H9 (cell line): ENCODE measurements at regions not wholly inside any gene's neighbourhood (a gene's known extent, or its start where the extent isn't known, plus 50 kb on each side); places are given as distances from the start of the nearest gene placed in this dataset.

Experiments
- DNase-seq: peaks from one replicate; pipeline ENCODE4 v3.0.0-alpha.2; 2017
- H2AFZ ChIP-seq: one replicate; pipeline ENCODE4 v1.6.1; 2013; ENCODE audit warnings: mild to moderate bottlenecking, low read length, control low read depth, moderate library complexity
- H2AK5ac ChIP-seq: 2 replicates; pipeline ENCODE4 v1.6.1; 2013; ENCODE audit warnings: low read length, control low read depth, mixed read lengths; ENCODE audit not compliant: insufficient read length
- H2BK120ac ChIP-seq: one replicate; pipeline ENCODE4 v1.6.1; 2013; ENCODE audit warnings: low read depth, mild to moderate bottlenecking, low read length, control low read depth, inconsistent platforms; ENCODE audit not compliant: poor library complexity, severe bottlenecking
- H2BK12ac ChIP-seq: 2 replicates; pipeline ENCODE4 v1.6.1; 2013; ENCODE audit warnings: low read length, control low read depth, mixed read lengths, low read depth; ENCODE audit not compliant: insufficient read length
- H2BK15ac ChIP-seq: 2 replicates; pipeline ENCODE4 v1.6.1; 2013; ENCODE audit warnings: low read depth, low read length, control low read depth
- H2BK20ac ChIP-seq: one replicate; pipeline ENCODE4 v1.6.1; 2013; ENCODE audit warnings: low read depth, mild to moderate bottlenecking, low read length, control low read depth, inconsistent platforms; ENCODE audit not compliant: poor library complexity, severe bottlenecking
- H2BK5ac ChIP-seq: 2 replicates; pipeline ENCODE4 v1.6.1; 2013; ENCODE audit warnings: low read length, control low read depth, mixed read lengths; ENCODE audit not compliant: insufficient read length
- H3K14ac ChIP-seq: 2 replicates; pipeline ENCODE4 v1.6.1; 2013; ENCODE audit warnings: low read length, control low read depth; ENCODE audit not compliant: insufficient read depth
- H3K18ac ChIP-seq: 2 replicates; pipeline ENCODE4 v1.6.1; 2013; ENCODE audit warnings: low read depth, mild to moderate bottlenecking, mixed read lengths, low read length, control low read depth; ENCODE audit not compliant: insufficient read length
- H3K23ac ChIP-seq: 2 replicates; pipeline ENCODE4 v1.6.1; 2013; ENCODE audit warnings: low read length, control low read depth, mixed read lengths, low read depth; ENCODE audit not compliant: insufficient read length
- H3K23me2 ChIP-seq: 2 replicates; pipeline ENCODE4 v1.6.1; 2013; ENCODE audit warnings: low read depth, mild to moderate bottlenecking, mixed read lengths, low read length, control low read depth; ENCODE audit not compliant: insufficient read length, poor library complexity, severe bottlenecking
- H3K27ac ChIP-seq: 2 replicates; pipeline ENCODE4 v1.5.1; 2013; ENCODE audit warnings: low read length, control low read depth, mixed read lengths, low read depth; ENCODE audit not compliant: insufficient read length
- H3K27me3 ChIP-seq: 2 replicates; pipeline ENCODE4 v1.6.1; 2013; ENCODE audit warnings: low read length, control low read depth, inconsistent platforms; ENCODE audit not compliant: insufficient read depth
- H3K4ac ChIP-seq: 2 replicates; pipeline ENCODE4 v1.6.1; 2013; ENCODE audit warnings: low read depth, mild to moderate bottlenecking, control low read depth, inconsistent platforms, low read length, moderate library complexity
- H3K4me1 ChIP-seq: 2 replicates; pipeline ENCODE4 v1.6.1; 2013; ENCODE audit warnings: low read length, control low read depth, inconsistent platforms; ENCODE audit not compliant: insufficient read depth
- H3K4me2 ChIP-seq: 2 replicates; pipeline ENCODE4 v1.6.1; 2013; ENCODE audit warnings: low read length, control low read depth, mixed read lengths; ENCODE audit not compliant: insufficient read length, insufficient read depth
- H3K56ac ChIP-seq: 2 replicates; pipeline ENCODE4 v1.6.1; 2013; ENCODE audit warnings: low read depth, mild to moderate bottlenecking, mixed read lengths, low read length, control low read depth; ENCODE audit not compliant: insufficient read length
- H3K79me1 ChIP-seq: 2 replicates; pipeline ENCODE4 v1.6.1; 2013; ENCODE audit warnings: low read depth, mild to moderate bottlenecking, moderate library complexity, low read length, control low read depth, inconsistent platforms; ENCODE audit not compliant: insufficient read depth, poor library complexity, severe bottlenecking
- H3K79me2 ChIP-seq: 2 replicates; pipeline ENCODE4 v1.6.1; 2013; ENCODE audit warnings: low read length, control low read depth, inconsistent platforms; ENCODE audit not compliant: insufficient read depth
- H3K9ac ChIP-seq: 2 replicates; pipeline ENCODE4 v1.6.1; 2013; ENCODE audit warnings: low read length, control low read depth, mixed read lengths; ENCODE audit not compliant: insufficient read length; ENCODE audit errors: extremely low read depth
- H3K9me3 ChIP-seq: one replicate; pipeline ENCODE4 v1.6.1; 2013; ENCODE audit warnings: low read depth, low read length, inconsistent platforms; ENCODE audit not compliant: control insufficient read depth
- H3T11ph ChIP-seq: one replicate; pipeline ENCODE4 v1.6.1; 2013; ENCODE audit warnings: mild to moderate bottlenecking, low read length, control low read depth, inconsistent platforms
- H4K20me1 ChIP-seq: one replicate; pipeline ENCODE4 v1.6.1; 2013; ENCODE audit not compliant: control insufficient read depth, insufficient read length, insufficient read depth
- H4K5ac ChIP-seq: 2 replicates; pipeline ENCODE4 v1.6.1; 2013; ENCODE audit warnings: low read depth, mild to moderate bottlenecking, mixed read lengths, low read length, control low read depth; ENCODE audit not compliant: insufficient read length
- H4K8ac ChIP-seq: replicated peaks from 2 replicates; pipeline ENCODE4 v1.6.1; 2013; ENCODE audit warnings: low read length, control low read depth, mixed read lengths, low read depth; ENCODE audit not compliant: insufficient read length
- H4K91ac ChIP-seq: 2 replicates; pipeline ENCODE4 v1.6.1; 2013; ENCODE audit warnings: low read depth, mild to moderate bottlenecking, moderate library complexity, mixed read lengths, low read length, control low read depth; ENCODE audit not compliant: insufficient read length
- H3K27ac Mint-ChIP-seq, 3 experiments: 2 replicates in 2 of 3; 3 replicates in 1 of 3; pipeline ENCODE4 v1.8.0; 2020 to 2021; ENCODE audit warnings: mixed read lengths in 3 of 3, mild to moderate bottlenecking in 1 of 3, moderate library complexity in 1 of 3
- H3K27me3 Mint-ChIP-seq: 2 replicates; pipeline ENCODE4 v1.8.0; 2021; ENCODE audit warnings: low read depth, mild to moderate bottlenecking, moderate library complexity, mixed read lengths
- H3K36me3 Mint-ChIP-seq, 3 experiments: 2 replicates in 2 of 3; 3 replicates in 1 of 3; pipeline ENCODE4 v1.8.0; 2020 to 2021; ENCODE audit warnings: low read depth in 3 of 3, mixed read lengths in 3 of 3; ENCODE audit not compliant: insufficient read depth in 1 of 3
- H3K4me1 Mint-ChIP-seq, 2 experiments: 2 replicates each; pipeline ENCODE4 v1.8.0; 2020; ENCODE audit warnings: mixed read lengths in 2 of 2
- H3K4me3 Mint-ChIP-seq, 2 experiments: 2 replicates in 1 of 2; 3 replicates in 1 of 2; pipeline ENCODE4 v1.8.0; 2020 to 2021; ENCODE audit warnings: mild to moderate bottlenecking in 2 of 2, mixed read lengths in 2 of 2, moderate library complexity in 1 of 2
- H3K9me3 Mint-ChIP-seq, 2 experiments: 2 replicates in 1 of 2; 3 replicates in 1 of 2; pipeline ENCODE4 v1.8.0; 2020; ENCODE audit warnings: mild to moderate bottlenecking in 2 of 2, mixed read lengths in 2 of 2, moderate library complexity in 1 of 2
- WGBS: extraction: QIAGEN DNeasy Blood & Tissue Kit; methylation state at CpG from one replicate; pipeline ENCODE4 v1.1.7; 2013; ENCODE audit warnings: missing lambda C conversion rate, low lambda C conversion rate, mixed read lengths; ENCODE audit not compliant: insufficient read length; ENCODE audit errors: extremely low coverage; 5-methylcytosine and 5-hydroxymethylcytosine counted together
- TF ChIP-seq, protein P1 (sequence below): fragments of 200-600 bp; sonication (generic); conservative IDR thresholded peaks from 3 replicates; pipeline ENCODE4 v1.8.0; 2021; ENCODE audit warnings: antibody characterized with exemption, mild to moderate bottlenecking

DNA sequence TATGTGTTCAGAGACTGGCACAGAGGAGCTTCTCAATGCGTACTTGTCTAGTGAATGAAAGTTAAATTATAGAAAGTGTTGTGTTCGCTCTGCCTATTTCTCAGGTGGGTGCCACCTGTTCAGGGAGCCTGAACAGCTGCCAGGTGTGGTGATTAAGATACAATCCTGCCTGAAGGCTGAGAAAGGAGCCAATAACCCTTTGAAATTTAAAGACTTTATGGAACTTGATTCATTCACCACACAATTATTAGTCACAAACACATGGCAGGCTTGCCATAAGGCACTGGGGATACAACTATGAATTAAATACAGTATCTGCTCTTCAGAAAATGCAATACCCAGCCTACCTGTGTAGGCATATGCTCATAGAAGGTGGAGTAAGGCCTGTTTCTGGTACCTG lies 92.9 kb upstream of the AMOTL1 start:
- no CpG with 5 or more reads among the region's 2 CpGs for WGBS

More for the DNA sequence above, 92.9 kb upstream of the AMOTL1 start:
- TF ChIP-seq, protein P1, sequence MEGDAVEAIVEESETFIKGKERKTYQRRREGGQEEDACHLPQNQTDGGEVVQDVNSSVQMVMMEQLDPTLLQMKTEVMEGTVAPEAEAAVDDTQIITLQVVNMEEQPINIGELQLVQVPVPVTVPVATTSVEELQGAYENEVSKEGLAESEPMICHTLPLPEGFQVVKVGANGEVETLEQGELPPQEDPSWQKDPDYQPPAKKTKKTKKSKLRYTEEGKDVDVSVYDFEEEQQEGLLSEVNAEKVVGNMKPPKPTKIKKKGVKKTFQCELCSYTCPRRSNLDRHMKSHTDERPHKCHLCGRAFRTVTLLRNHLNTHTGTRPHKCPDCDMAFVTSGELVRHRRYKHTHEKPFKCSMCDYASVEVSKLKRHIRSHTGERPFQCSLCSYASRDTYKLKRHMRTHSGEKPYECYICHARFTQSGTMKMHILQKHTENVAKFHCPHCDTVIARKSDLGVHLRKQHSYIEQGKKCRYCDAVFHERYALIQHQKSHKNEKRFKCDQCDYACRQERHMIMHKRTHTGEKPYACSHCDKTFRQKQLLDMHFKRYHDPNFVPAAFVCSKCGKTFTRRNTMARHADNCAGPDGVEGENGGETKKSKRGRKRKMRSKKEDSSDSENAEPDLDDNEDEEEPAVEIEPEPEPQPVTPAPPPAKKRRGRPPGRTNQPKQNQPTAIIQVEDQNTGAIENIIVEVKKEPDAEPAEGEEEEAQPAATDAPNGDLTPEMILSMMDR, result no peak
- Histone ChIP-seq H3K79me2 (no peaks in the 10 kb centered on the region), H3K27me3 (no peaks in the 10 kb centered on the region), H2BK20ac (no peak overlapping the region), H3K18ac (no peak overlapping the region), H3K23me2 (no peaks in the 10 kb centered on the region), H3K4me1 (no peaks in the 10 kb centered on the region), H2BK120ac (no peak overlapping the region), H2AFZ (no peak overlapping the region), H2AK5ac (no peak overlapping the region), H2BK15ac (no peak overlapping the region), H4K20me1 (no peaks in the 10 kb centered on the region), H3K9ac (no peak overlapping the region), H3K14ac (no peak overlapping the region), H2BK12ac (no peak overlapping the region), H3K4ac (no peak overlapping the region), H3T11ph (no peak overlapping the region), H4K91ac (no peak overlapping the region), H3K56ac (no peak overlapping the region), H4K5ac (no peak overlapping the region), H3K9me3 (peaks cover 14% of the 10 kb centered on the region), H3K27ac (no peak overlapping the region), H3K4me2 (no peak overlapping the region), H2BK5ac (no peak overlapping the region), H4K8ac (no peak overlapping the region), H3K79me1 (no peaks in the 10 kb centered on the region), H3K23ac (no peak overlapping the region)
- Mint-ChIP-seq H3K4me1 (peaks cover 0 to 11% of the 10 kb centered on the region in 2 experiments; a peak in 2 of 4 replicates), H3K9me3 (peaks cover 4 to 7% of the 10 kb centered on the region in 2 experiments; a peak in 4 of 5 replicates), H3K4me3 (no peak overlapping the region), H3K27ac (no peak overlapping the region), H3K27me3 (no peaks in the 10 kb centered on the region; the same call in 1 of the 2 replicates), H3K36me3 (peaks cover 11 to 13% (median 11%) of the 10 kb centered on the region in 3 experiments; a peak in 6 of 7 replicates)
- DNase-seq, result no peak
